Muscle layer of duodenum (tissue), 2 donors: ENCODE measurements at regions not wholly inside any gene's neighbourhood (a gene's known extent, or its start where the extent isn't known, plus 50 kb on each side); places are given as distances from the start of the nearest gene placed in this dataset.

Experiments
- H3K27ac ChIP-seq: one replicate; pipeline ENCODE4 v1.7.0; 2013; ENCODE audit warnings: mild to moderate bottlenecking, low read length
- H3K27me3 ChIP-seq: one replicate; pipeline ENCODE4 v1.7.0; 2013; ENCODE audit warnings: low read depth, mild to moderate bottlenecking, control low read depth, low read length
- H3K36me3 ChIP-seq, 2 donors: one replicate each; pipeline ENCODE4 v1.7.0; 2013; ENCODE audit warnings: low read length in 2 of 2, control low read depth in 1 of 2, mild to moderate bottlenecking in 1 of 2; ENCODE audit not compliant: insufficient read depth in 2 of 2, control insufficient read depth in 1 of 2
- H3K4me1 ChIP-seq, 2 donors: one replicate each; pipeline ENCODE4 v1.7.0; 2013; ENCODE audit warnings: low read length in 2 of 2, mild to moderate bottlenecking in 2 of 2, control low read depth in 1 of 2, moderate library complexity in 1 of 2; ENCODE audit not compliant: insufficient read depth in 2 of 2, control insufficient read depth in 1 of 2
- H3K4me3 ChIP-seq, 2 donors: one replicate each; pipeline ENCODE4 v1.7.0; 2013; ENCODE audit warnings: low read length in 2 of 2, low read depth in 1 of 2, mild to moderate bottlenecking in 1 of 2
- H3K9me3 ChIP-seq, 2 donors: one replicate each; pipeline ENCODE4 v1.7.0; 2013; ENCODE audit warnings: low read length in 2 of 2, control low read depth in 1 of 2, mild to moderate bottlenecking in 1 of 2; ENCODE audit not compliant: control insufficient read depth in 1 of 2
- donor health status: healthy.

- Histone ChIP-seq H3K36me3 (no peaks in the 10 kb centered on the region), H3K4me3 (no peak overlapping the region), H3K27me3 (no peaks in the 10 kb centered on the region), H3K9me3 (no peaks in the 10 kb centered on the region), H3K27ac (no peak overlapping the region), H3K4me1 (no peaks in the 10 kb centered on the region)
These were observed 663.9 kb downstream of the POM121L12 start for GRCh38 chr7:53699215-53699837.

GRCh38 chr7:53719122-53719521, 683.7 kb downstream of the POM121L12 start:
- Histone ChIP-seq H3K27ac (no peak overlapping the region), H3K27me3 (no peaks in the 10 kb centered on the region), H3K9me3 (no peaks in the 10 kb centered on the region), H3K4me1 (no peaks in the 10 kb centered on the region), H3K36me3 (no peaks in the 10 kb centered on the region), H3K4me3 (no peak overlapping the region)

- H3K9me3 ChIP-seq = peaks cover 0 to 4% of the 10 kb centered on the region in 2 donors
- no peaks in the 10 kb centered on the region for H3K4me1 ChIP-seq
- H3K36me3 ChIP-seq = no peaks in the 10 kb centered on the region
- H3K27ac ChIP-seq = no peak overlapping the region
- H3K27me3 ChIP-seq = no peaks in the 10 kb centered on the region
- H3K4me3 ChIP-seq = no peak overlapping the region
These were observed 705.5 kb downstream of the POM121L12 start for GRCh38 chr7:53740971-53741370.

- Histone ChIP-seq H3K4me3 (no peak overlapping the region), H3K27me3 (no peaks in the 10 kb centered on the region), H3K36me3 (no peaks in the 10 kb centered on the region), H3K27ac (no peak overlapping the region), H3K9me3 (peaks cover 0 to 4% of the 10 kb centered on the region in 2 donors), H3K4me1 (no peaks in the 10 kb centered on the region)
These were observed 708.4 kb downstream of the POM121L12 start for GRCh38 chr7:53743697-53744402.

GRCh38 chr7:53744403-53744760, 708.9 kb downstream of the POM121L12 start:
- Histone ChIP-seq H3K36me3 (no peaks in the 10 kb centered on the region), H3K27me3 (no peaks in the 10 kb centered on the region), H3K4me3 (no peak overlapping the region), H3K9me3 (no peaks in the 10 kb centered on the region), H3K27ac (no peak overlapping the region), H3K4me1 (no peaks in the 10 kb centered on the region)

- Histone ChIP-seq H3K36me3 (no peaks in the 10 kb centered on the region), H3K4me3 (no peak overlapping the region), H3K9me3 (no peaks in the 10 kb centered on the region), H3K4me1 (no peaks in the 10 kb centered on the region), H3K27ac (no peak overlapping the region), H3K27me3 (no peaks in the 10 kb centered on the region)
These were observed 721.5 kb downstream of the POM121L12 start for GRCh38 chr7:53756946-53757345.

- no peaks in the 10 kb centered on the region for H3K27me3 ChIP-seq
- no peak overlapping the region for H3K27ac ChIP-seq
- no peaks in the 10 kb centered on the region for H3K9me3 ChIP-seq
- H3K4me1 ChIP-seq = no peaks in the 10 kb centered on the region
- H3K36me3 ChIP-seq = no peaks in the 10 kb centered on the region
- no peak overlapping the region for H3K4me3 ChIP-seq
These were observed 732.8 kb downstream of the POM121L12 start for GRCh38 chr7:53768186-53768585.

- H3K4me3 ChIP-seq = no peak overlapping the region
- H3K4me1 ChIP-seq = no peaks in the 10 kb centered on the region
- no peak overlapping the region for H3K27ac ChIP-seq
- no peaks in the 10 kb centered on the region for H3K36me3 ChIP-seq
- no peaks in the 10 kb centered on the region for H3K9me3 ChIP-seq
- no peaks in the 10 kb centered on the region for H3K27me3 ChIP-seq
These were observed 736.3 kb downstream of the POM121L12 start for GRCh38 chr7:53771701-53772100.

GRCh38 chr7:53776323-53776722, 740.9 kb downstream of the POM121L12 start:
- no peak overlapping the region for H3K4me3 ChIP-seq
- no peaks in the 10 kb centered on the region for H3K27me3 ChIP-seq
- no peaks in the 10 kb centered on the region for H3K9me3 ChIP-seq
- no peak overlapping the region for H3K27ac ChIP-seq
- H3K36me3 ChIP-seq = no peaks in the 10 kb centered on the region
- H3K4me1 ChIP-seq = no peaks in the 10 kb centered on the region

- Histone ChIP-seq H3K36me3 (no peaks in the 10 kb centered on the region), H3K4me3 (no peak overlapping the region), H3K9me3 (peaks cover 0 to 3% of the 10 kb centered on the region in 2 donors), H3K27me3 (no peaks in the 10 kb centered on the region), H3K4me1 (no peaks in the 10 kb centered on the region), H3K27ac (no peak overlapping the region)
These were observed 752.4 kb upstream of the VSTM2A start for GRCh38 chr7:53789741-53790140.

GRCh38 chr7:53794816-53795215, 747.4 kb upstream of the VSTM2A start:
- no peak overlapping the region for H3K27ac ChIP-seq
- H3K4me3 ChIP-seq = no peak overlapping the region
- no peaks in the 10 kb centered on the region for H3K9me3 ChIP-seq
- H3K4me1 ChIP-seq = no peaks in the 10 kb centered on the region
- no peaks in the 10 kb centered on the region for H3K36me3 ChIP-seq
- H3K27me3 ChIP-seq = no peaks in the 10 kb centered on the region

- H3K27me3 ChIP-seq = no peaks in the 10 kb centered on the region
These were observed 741.4 kb upstream of the VSTM2A start for GRCh38 chr7:53800746-53801145.

More at GRCh38 chr7:53800746-53801145, 741.4 kb upstream of the VSTM2A start:
- Histone ChIP-seq H3K4me1 (no peaks in the 10 kb centered on the region), H3K4me3 (no peak overlapping the region), H3K9me3 (no peaks in the 10 kb centered on the region), H3K27ac (no peak overlapping the region), H3K36me3 (no peaks in the 10 kb centered on the region)
